DOHH2 (cell line): ENCODE measurements at regions not wholly inside any gene's neighbourhood (a gene's known extent, or its start where the extent isn't known, plus 50 kb on each side); places are given as distances from the start of the nearest gene placed in this dataset.

Experiments used
- H3F3A ChIP-seq: fragments of 200-600 bp; sonication (generic), shearing (Covaris generic); 2 replicates; pipeline ENCODE4 v1.6.0; 2016; ENCODE audit warnings: antibody characterized with exemption, mild to moderate bottlenecking; ENCODE audit not compliant: control insufficient read depth, insufficient read depth
- H3K27ac ChIP-seq: fragments of 200-600 bp; sonication (generic); 2 replicates; pipeline ENCODE4 v1.5.1; 2014; ENCODE audit warnings: low read depth, mild to moderate bottlenecking, low read length, moderate library complexity
- H3K27me3 ChIP-seq: fragments of 200-600 bp; sonication (generic); 2 replicates; pipeline ENCODE4 v1.6.1; 2014; ENCODE audit warnings: mild to moderate bottlenecking, low read length, mixed read lengths; ENCODE audit not compliant: control insufficient read depth
- H3K36me3 ChIP-seq: fragments of 200-600 bp; sonication (generic); 2 replicates; pipeline ENCODE4 v1.6.1; 2014; ENCODE audit warnings: mild to moderate bottlenecking, low read length, moderate library complexity, mixed read lengths; ENCODE audit not compliant: control insufficient read depth
- H3K4me1 ChIP-seq: fragments of 200-600 bp; sonication (generic); 2 replicates; pipeline ENCODE4 v1.6.1; 2014; ENCODE audit warnings: mild to moderate bottlenecking, low read length, mixed read lengths; ENCODE audit not compliant: control insufficient read depth
- H3K4me2 ChIP-seq: fragments of 200-600 bp; sonication (generic); 2 replicates; pipeline ENCODE4 v1.6.0; 2014; ENCODE audit warnings: mild to moderate bottlenecking, low read length, moderate library complexity
- H3K4me3 ChIP-seq: fragments of 200-600 bp; sonication (generic); 2 replicates; pipeline ENCODE4 v1.5.1; 2014; ENCODE audit warnings: mild to moderate bottlenecking, low read length, mixed read lengths
- H3K79me2 ChIP-seq: fragments of 200-600 bp; sonication (generic); 2 replicates; pipeline ENCODE4 v1.6.1; 2014; ENCODE audit warnings: mild to moderate bottlenecking, low read length, mixed read lengths; ENCODE audit not compliant: control insufficient read depth
- H3K9me2 ChIP-seq: fragments of 200-600 bp; sonication (generic); replicated peaks from 2 replicates; pipeline ENCODE4 v1.6.1; 2014; ENCODE audit warnings: mild to moderate bottlenecking, low read length, mixed read lengths; ENCODE audit not compliant: control insufficient read depth
- H3K9me3 ChIP-seq: fragments of 200-600 bp; sonication (generic); 2 replicates; pipeline ENCODE4 v1.6.1; 2014; ENCODE audit warnings: antibody characterized with exemption, low read length, mixed read lengths; ENCODE audit not compliant: control insufficient read depth, insufficient read depth
- H4K20me1 ChIP-seq: fragments of 200-600 bp; sonication (generic); 2 replicates; pipeline ENCODE4 v1.6.0; 2014; ENCODE audit warnings: low read depth, mild to moderate bottlenecking, antibody characterized with exemption, low read length, moderate library complexity; ENCODE audit not compliant: control insufficient read depth, insufficient read depth
- EZH2phosphoT487 ChIP-seq: fragments of 200-600 bp; sonication (generic); IDR thresholded peaks from 2 replicates; pipeline ENCODE4 v1.6.1; 2017; ENCODE audit warnings: borderline replicate concordance, mild to moderate bottlenecking, antibody characterized with exemption, low read length, moderate library complexity, mixed read lengths
- TF ChIP-seq, protein P1 (sequence below): fragments of 200-600 bp; sonication (generic); IDR thresholded peaks from one replicate; pipeline ENCODE4 v1.5.1; 2014; ENCODE audit warnings: antibody characterized with exemption, mild to moderate bottlenecking, low read depth, low read length; ENCODE audit not compliant: poor library complexity, severe bottlenecking

DNA sequence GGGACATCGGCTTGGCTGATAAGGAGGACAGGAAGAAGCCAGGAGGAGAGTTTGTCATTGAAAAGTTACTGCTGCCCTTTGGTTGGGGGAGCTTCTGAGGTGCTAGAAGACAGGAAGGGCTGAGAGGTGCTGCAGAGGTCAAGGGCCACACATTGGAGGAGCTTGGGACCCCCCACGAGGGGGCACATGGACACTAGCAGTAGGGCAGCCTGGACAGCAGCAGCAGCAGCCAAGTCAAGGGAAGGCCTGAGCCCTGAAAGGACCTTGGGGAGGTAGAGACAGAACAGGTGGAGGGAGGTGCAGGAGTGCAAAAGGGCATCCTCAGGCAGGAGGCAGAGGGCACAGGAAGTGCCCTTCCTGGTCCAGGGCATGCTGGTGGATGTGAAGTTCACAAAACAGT is 439.7 kb upstream of the IGFBP3 start:
- Histone ChIP-seq H3F3A (no peaks in the 10 kb centered on the region), H3K9me3 (no peaks in the 10 kb centered on the region), H3K4me3 (no peak overlapping the region), H3K4me2 (no peak overlapping the region), H3K27ac (no peak overlapping the region), H3K4me1 (no peaks in the 10 kb centered on the region), H3K79me2 (no peaks in the 10 kb centered on the region), H3K9me2 (no peaks in the 10 kb centered on the region), H3K27me3 (0 out of 2 replicates have a peak, but pooled peaks cover 5% of the 10 kb centered on the region), H4K20me1 (no peaks in the 10 kb centered on the region), H3K36me3 (no peaks in the 10 kb centered on the region)
- TF ChIP-seq, protein P1, sequence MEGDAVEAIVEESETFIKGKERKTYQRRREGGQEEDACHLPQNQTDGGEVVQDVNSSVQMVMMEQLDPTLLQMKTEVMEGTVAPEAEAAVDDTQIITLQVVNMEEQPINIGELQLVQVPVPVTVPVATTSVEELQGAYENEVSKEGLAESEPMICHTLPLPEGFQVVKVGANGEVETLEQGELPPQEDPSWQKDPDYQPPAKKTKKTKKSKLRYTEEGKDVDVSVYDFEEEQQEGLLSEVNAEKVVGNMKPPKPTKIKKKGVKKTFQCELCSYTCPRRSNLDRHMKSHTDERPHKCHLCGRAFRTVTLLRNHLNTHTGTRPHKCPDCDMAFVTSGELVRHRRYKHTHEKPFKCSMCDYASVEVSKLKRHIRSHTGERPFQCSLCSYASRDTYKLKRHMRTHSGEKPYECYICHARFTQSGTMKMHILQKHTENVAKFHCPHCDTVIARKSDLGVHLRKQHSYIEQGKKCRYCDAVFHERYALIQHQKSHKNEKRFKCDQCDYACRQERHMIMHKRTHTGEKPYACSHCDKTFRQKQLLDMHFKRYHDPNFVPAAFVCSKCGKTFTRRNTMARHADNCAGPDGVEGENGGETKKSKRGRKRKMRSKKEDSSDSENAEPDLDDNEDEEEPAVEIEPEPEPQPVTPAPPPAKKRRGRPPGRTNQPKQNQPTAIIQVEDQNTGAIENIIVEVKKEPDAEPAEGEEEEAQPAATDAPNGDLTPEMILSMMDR: no peak
- no peak for TF ChIP-seq EZH2phosphoT487

DNA sequence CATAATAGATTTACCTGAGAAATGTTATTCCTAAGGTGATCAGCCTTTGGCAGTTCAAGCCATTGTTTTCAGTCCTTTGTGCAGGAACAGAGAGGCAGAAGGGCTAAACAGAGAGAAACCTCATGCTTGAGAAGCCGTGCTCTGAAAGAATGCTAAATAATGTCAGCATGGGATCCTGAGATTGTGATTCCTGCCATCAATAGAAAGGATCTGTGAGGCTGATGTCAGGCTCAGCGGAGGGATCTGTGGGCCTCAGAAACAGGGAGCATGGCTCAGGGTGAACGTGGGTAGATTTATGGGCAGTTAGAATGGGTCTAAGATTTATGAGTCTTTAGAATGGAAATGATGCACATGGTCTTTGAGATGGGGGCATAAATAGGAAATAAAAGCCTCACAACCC is 439.2 kb upstream of the IGFBP3 start:
- TF ChIP-seq, protein P1: no peak
- TF ChIP-seq EZH2phosphoT487: no peak
- Histone ChIP-seq H3K4me3 (no peak overlapping the region), H3K4me1 (no peaks in the 10 kb centered on the region), H3K36me3 (no peaks in the 10 kb centered on the region), H3K4me2 (no peak overlapping the region), H3K27me3 (0 out of 2 replicates have a peak, but pooled peaks cover 5% of the 10 kb centered on the region), H3K9me3 (no peaks in the 10 kb centered on the region), H3F3A (no peaks in the 10 kb centered on the region), H4K20me1 (no peaks in the 10 kb centered on the region), H3K27ac (no peak overlapping the region), H3K79me2 (no peaks in the 10 kb centered on the region), H3K9me2 (no peaks in the 10 kb centered on the region)

DNA sequence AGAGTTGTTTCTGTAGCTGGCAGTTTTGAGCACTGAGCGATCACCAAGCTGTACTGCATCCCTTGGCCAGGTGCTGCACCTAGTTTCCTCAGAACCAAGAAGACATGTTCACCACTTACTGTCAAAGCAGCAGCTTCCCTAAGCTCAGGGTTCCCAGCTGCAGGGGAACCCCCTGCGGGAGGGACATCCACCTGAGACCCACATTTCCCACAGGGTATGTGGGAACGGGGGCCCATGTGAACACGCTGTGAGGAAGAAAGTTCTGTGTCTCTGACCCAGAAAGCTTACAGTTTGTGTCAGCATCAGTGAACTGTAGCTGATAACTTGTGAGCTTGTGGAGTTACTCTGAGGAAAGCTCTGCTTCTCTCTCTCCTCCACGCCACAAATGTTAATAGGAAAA is 436.8 kb upstream of the IGFBP3 start:
- Histone ChIP-seq H3K36me3 (no peaks in the 10 kb centered on the region), H3K4me3 (no peak overlapping the region), H3K27ac (no peak overlapping the region), H4K20me1 (no peaks in the 10 kb centered on the region), H3K9me3 (no peaks in the 10 kb centered on the region), H3F3A (no peaks in the 10 kb centered on the region), H3K79me2 (no peaks in the 10 kb centered on the region), H3K4me2 (no peak overlapping the region), H3K9me2 (no peaks in the 10 kb centered on the region), H3K27me3 (0 out of 2 replicates have a peak, but pooled peaks cover 5% of the 10 kb centered on the region), H3K4me1 (no peaks in the 10 kb centered on the region)
- TF ChIP-seq, protein P1: no peak
- no peak for TF ChIP-seq EZH2phosphoT487
